Hippocampal formation (tissue), 2 donors: ENCODE measurements at regions not wholly inside any gene's neighbourhood (a gene's known extent, or its start where the extent isn't known, plus 50 kb on each side); places are given as distances from the start of the nearest gene placed in this dataset.

ENCODE experiments used
- DNase-seq, 2 donors: peaks; one replicate each; lab custom pipeline; 2025; lab: John Stamatoyannopoulos, UW

GRCh38 chr2:59684116-59684770 is 869.2 kb downstream of the BCL11A start:
- DNase-seq: no peak

- no peak for DNase-seq
Measured at GRCh38 chr2:59680863-59681262, 872.6 kb downstream of the BCL11A start.

- DNase-seq: no peak
Measured at GRCh38 chr2:59677158-59677557, 876.3 kb downstream of the BCL11A start.

GRCh38 chr2:59674100-59674499 is 879.4 kb downstream of the BCL11A start:
- no peak for DNase-seq

GRCh38 chr2:59665021-59665420 is 888.4 kb downstream of the BCL11A start:
- no peak for DNase-seq

- DNase-seq: no peak
Measured at GRCh38 chr2:59662127-59662861, 891.2 kb downstream of the BCL11A start.

- no peak for DNase-seq
Measured at GRCh38 chr2:59660262-59660661, 893.2 kb downstream of the BCL11A start.

- DNase-seq: no peak
Measured at GRCh38 chr2:59658906-59659635, 894.4 kb downstream of the BCL11A start.

GRCh38 chr2:59655809-59656208 is 897.6 kb downstream of the BCL11A start:
- no peak for DNase-seq

- no peak for DNase-seq
Measured at GRCh38 chr2:59654710-59655109, 898.7 kb downstream of the BCL11A start.

DNA sequence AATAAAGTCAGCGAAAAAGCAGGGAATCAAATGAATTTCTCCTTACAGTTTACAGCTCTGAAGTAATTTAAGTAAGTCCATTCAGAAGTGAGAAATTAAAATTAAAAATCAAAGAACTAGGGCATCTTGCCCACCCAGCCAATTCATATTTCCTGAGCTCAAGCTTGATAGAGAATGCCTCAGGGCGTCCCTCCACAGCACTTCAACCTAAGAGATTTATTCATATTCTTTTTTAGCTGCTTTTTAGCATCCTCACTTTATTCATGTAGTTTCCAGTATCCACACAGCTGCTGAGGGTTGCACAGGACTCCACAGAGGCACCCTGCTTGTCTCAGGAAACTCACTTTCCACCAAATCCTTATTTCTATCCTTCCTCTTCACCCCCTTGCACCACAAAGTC is 900.3 kb downstream of the BCL11A start:
- DNase-seq: no peak

DNA sequence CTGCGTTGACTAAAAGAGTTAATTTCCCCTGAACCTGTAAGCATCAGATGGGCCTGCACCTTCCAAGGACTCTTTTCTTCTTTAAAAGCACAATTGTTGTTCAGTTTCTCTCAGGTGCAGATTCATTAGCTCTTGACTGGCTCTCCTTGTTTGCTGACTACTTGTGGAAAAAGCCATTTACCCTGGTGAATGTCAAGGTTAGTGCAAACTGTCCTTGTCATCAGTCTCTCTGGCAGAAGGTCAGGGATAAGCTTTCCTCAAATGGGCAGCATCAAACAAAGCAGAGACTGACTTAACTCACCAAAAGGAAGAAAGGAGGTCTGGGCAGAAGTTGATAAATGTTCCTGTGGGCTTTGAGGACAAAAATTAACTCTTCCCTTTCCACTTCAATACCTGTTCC is 922.7 kb downstream of the BCL11A start:
- DNase-seq: no peak

- DNase-seq: no peak
Measured at GRCh38 chr2:59627599-59627998, 925.9 kb downstream of the BCL11A start.

- no peak for DNase-seq
Measured at GRCh38 chr2:59622599-59623308, 930.7 kb downstream of the BCL11A start.

GRCh38 chr2:59604123-59604522 is 949.3 kb downstream of the BCL11A start:
- peak in 1 of 2 donors; percentile 32 for DNase-seq

- DNase-seq: no peak
Measured at GRCh38 chr2:59594671-59595222, 958.7 kb downstream of the BCL11A start.

DNA sequence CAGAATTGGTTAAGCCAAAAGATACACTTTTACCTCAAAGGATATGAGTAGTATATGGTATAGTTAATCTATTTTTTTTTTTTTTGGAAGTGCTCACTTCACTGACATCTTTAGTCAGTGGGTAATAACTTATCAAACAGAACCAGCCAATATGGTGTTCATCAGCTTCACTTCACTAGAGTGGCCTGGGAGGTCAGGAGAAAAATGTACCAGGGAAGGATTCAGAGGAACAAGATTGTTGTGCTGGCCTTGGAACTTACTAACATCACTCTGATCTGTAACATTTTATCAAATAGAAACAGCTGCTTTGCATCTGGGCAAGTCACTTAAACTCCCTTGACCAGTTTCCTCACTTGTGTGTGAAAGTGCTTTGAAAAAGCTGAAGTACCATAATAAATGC is 962.7 kb downstream of the BCL11A start:
- no peak for DNase-seq

DNA sequence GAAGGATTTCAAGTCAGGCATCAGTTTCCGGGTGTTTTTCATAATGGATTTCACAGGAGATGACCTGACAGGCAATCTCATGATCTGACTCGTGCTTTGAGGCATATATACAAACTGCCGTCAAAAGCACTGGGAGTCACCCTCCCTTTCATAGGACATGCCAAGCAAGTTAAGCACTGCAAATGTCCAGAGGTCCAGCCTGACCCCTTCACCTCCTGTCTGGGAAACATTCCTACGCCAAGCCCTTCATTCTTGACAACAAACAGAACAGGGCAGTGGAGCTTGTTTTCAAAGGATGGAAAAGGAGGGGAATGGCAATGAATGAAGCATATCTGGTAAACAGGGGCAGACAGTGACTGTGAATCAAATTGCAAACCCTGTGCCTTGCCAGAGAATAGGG is 963.6 kb downstream of the BCL11A start:
- DNase-seq: no peak

- DNase-seq: no peak
Measured at GRCh38 chr2:59588286-59588685, 965.2 kb downstream of the BCL11A start.

GRCh38 chr2:59586176-59586575 is 967.3 kb downstream of the BCL11A start:
- DNase-seq: no peak

- DNase-seq: no peak
Measured at GRCh38 chr2:59585655-59586054, 967.8 kb downstream of the BCL11A start.

DNA sequence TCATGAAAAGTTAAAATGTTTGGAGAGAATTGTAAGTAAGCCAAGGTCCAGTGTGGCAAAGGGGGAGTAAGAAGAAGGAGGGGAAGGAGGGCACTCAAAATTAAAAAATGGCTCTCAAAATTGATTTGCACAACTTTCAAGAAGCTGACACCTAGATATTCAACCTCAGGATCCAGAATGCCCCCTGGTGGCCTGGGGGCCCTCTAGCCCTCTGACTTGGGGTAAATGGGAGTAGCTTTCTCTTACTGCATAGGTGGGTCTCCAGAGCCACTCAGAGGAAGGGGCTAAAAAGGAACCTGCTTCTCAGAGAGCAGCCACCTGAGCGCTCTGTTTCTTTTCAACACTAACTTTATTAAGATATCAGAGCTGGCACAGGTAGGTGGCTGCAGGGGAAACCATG is 968.5 kb downstream of the BCL11A start:
- no peak for DNase-seq
